ENCODE measurements at regions not wholly inside any gene's neighbourhood (a gene's known extent, or its start where the extent isn't known, plus 50 kb on each side); places are given as distances from the start of the nearest gene placed in this dataset.

DNA sequence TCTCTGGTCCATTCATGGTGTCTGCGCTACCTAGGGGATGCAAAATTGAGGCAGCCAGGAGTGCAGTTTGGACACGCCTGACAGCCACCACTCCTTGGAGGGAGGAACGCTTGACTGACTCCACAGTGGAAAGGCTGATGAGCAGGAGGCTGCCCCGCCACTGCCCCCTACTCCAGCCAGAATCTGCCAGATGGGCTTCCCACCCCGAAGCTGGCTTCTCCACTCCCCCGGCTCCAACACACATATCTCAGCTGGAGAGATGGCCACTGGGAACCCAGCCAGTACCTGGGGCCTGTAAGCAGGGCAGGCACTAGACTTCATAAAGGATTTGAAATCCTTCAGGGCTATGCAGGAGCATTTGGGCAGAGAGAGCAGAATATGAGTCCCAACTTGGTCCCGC lies 51.4 kb upstream of the BLCAP start:
- no peaks in the 10 kb centered on the region for H3K9me3 Mint-ChIP-seq
- ATAC-seq = no peak
- no peak for DNase-seq (ENCODE audit: low spot score in 2 of 2)
- no peak overlapping the region for H3K4me3 Mint-ChIP-seq
- H3K27ac Mint-ChIP-seq = no peak overlapping the region
- H3K36me3 Mint-ChIP-seq = no peaks in the 10 kb centered on the region
- H3K4me1 Mint-ChIP-seq = peaks cover 9% of the 10 kb centered on the region

GRCh38 chr20:37577981-37578380 lies 50.3 kb upstream of the BLCAP start:
- DNase-seq (ENCODE audit: low spot score in 2 of 2) = no peak
- H3K4me1 Mint-ChIP-seq = peaks cover 9% of the 10 kb centered on the region
- H3K27ac Mint-ChIP-seq = no peak overlapping the region
- no peaks in the 10 kb centered on the region for H3K36me3 Mint-ChIP-seq
- no peak for ATAC-seq
- H3K4me3 Mint-ChIP-seq = no peak overlapping the region
- H3K9me3 Mint-ChIP-seq = no peaks in the 10 kb centered on the region
